Mucosa of descending colon (tissue), 3 donors: ENCODE measurements at regions not wholly inside any gene's neighbourhood (a gene's known extent, or its start where the extent isn't known, plus 50 kb on each side); places are given as distances from the start of the nearest gene placed in this dataset.
"Not testable (repeated sequence)": the region's sequence is repeated elsewhere in the genome, so short reads cannot be mapped to it uniquely, and the experiment has no call there.

Experiments
- ATAC-seq: fragments of 200-7000 bp; cut with Tn5 transposase; one replicate; pipeline ENCODE4 v1.9.1; 2020; ENCODE audit warnings: mild to moderate bottlenecking, moderate library complexity
- DNase-seq, 3 donors: peaks; one replicate each; pipeline ENCODE4 v3.0.0-alpha.2; 2020
- H3K36me3 ChIP-seq: fragments of 200-600 bp; one replicate; pipeline ENCODE4 v1.8.0; 2021; ENCODE audit warnings: low read depth, mild to moderate bottlenecking
- H3K4me1 ChIP-seq: fragments of 200-600 bp; one replicate; pipeline ENCODE4 v1.8.0; 2021; ENCODE audit warnings: low read depth, mild to moderate bottlenecking
- H3K4me3 ChIP-seq: fragments of 200-600 bp; one replicate; pipeline ENCODE4 v1.8.0; 2021; ENCODE audit warnings: mild to moderate bottlenecking
- H3K9me3 ChIP-seq: fragments of 200-600 bp; one replicate; pipeline ENCODE4 v1.8.0; 2021; ENCODE audit warnings: mild to moderate bottlenecking
- CTCF ChIP-seq: fragments of 200-600 bp; IDR thresholded peaks from one replicate; pipeline ENCODE4 v1.8.0; 2022; ENCODE audit warnings: antibody characterized with exemption, mild to moderate bottlenecking
- intact Hi-C, 2 donors: fragments of 100-400 bp; cut with DNase I in 1 of 2; cut with micrococcal nuclease in 1 of 2; formaldehyde crosslinking; loops; one replicate each; pipeline versions ENCODE4 v1.11.0 to v1.11.1; 2022; cut with DNase I, micrococcal nuclease
- donor health status: DM: no; HTN: no; CAD: no; lungs with moderate emphysema.
- donor health status: DM: no; HTN: no; CAD: no.
- donor health status: DM: no; HTN: yes; CAD: no.

DNA sequence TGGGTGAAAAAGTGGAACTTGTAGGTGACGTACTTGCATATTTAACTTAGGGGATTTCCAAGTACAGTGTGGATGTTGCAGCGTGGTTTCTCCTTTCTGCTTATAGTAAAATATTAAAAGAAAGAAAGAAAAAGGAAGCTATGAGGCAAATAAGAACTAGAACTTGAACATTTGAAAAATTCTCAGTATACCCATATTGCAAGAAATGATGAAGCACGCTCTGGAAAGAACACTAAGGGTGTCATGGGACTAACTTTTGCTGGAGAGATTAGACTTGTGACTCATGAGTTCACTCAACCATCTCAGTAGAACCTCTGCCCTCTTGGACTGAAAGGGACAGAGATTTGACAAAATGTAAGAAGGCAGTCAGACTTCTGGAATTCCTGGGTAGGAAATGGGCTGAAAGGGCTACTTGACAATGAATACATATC lies 704.5 kb upstream of the ADGRL4 start:
- no peak for TF ChIP-seq CTCF
- DNase-seq (no peak), ATAC-seq (no peak)
- H3K36me3 ChIP-seq = no peaks in the 10 kb centered on the region
- intact Hi-C loops = no loop called here
- H3K4me1 ChIP-seq = no peaks in the 10 kb centered on the region
- H3K9me3 ChIP-seq = no peaks in the 10 kb centered on the region
- no peak overlapping the region for H3K4me3 ChIP-seq

DNA sequence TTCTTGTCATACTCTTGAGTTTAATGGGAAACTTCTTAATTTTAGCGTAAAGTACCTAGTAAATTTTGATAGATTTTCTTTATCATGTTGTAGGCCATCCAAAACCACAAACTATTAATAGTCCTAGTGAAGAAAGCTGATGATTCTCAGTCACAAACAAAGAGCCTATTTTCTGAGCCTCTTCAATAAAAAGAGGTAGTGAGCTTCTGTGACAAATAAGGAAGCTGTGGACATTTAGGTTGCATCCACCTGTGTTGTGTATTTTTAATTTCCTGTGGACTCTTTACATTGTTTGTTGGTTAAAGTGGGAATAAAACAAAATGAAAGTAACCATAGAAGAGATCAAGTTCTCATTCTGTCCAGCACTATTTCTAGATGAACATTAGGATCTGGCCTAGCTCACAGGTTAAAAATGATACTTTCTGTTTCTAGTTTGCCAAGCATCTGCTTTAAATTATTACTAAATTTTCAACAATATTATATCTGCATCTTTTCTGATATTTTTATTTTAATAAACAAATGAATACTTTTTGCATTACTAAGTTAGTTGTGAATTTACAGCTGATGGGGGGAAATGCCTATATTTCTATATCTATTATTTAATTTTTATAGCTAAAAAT lies 702.2 kb upstream of the ADGRL4 start:
- DNase-seq (no peak), ATAC-seq (no peak)
- intact Hi-C loops = no loop called here
- Histone ChIP-seq H3K36me3 (no peaks in the 10 kb centered on the region), H3K4me3 (no peak overlapping the region), H3K4me1 (no peaks in the 10 kb centered on the region), H3K9me3 (no peaks in the 10 kb centered on the region)
- no peak for TF ChIP-seq CTCF

DNA sequence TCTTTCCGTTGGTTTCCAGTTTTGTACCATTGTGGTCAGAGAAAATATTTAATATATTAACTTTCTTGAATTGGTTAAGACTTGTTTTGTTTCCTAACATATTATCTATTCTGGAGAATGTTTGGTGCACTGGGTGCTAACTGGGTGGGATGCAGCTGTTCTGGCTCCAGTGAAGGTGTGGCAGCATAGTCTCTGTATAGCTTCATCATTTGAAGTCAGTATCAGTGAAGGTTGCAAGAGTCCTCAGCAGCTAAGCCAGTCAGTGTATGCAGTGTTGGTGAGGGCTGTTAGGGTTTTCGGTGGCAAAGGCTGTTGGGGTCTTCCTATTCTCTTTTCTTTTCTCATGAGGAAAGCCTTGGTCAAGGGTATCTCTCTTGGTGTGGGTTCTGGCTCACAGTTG lies 698.7 kb upstream of the ADGRL4 start:
- H3K36me3 ChIP-seq = no peaks in the 10 kb centered on the region
- no peak overlapping the region for H3K4me3 ChIP-seq
- no peak for TF ChIP-seq CTCF
- intact Hi-C loops = no loop called here
- no peak for DNase-seq
- ATAC-seq = no peak
- H3K9me3 ChIP-seq = no peaks in the 10 kb centered on the region
- no peaks in the 10 kb centered on the region for H3K4me1 ChIP-seq

GRCh38 chr1:79704067-79704466 lies 697.5 kb upstream of the ADGRL4 start:
- ATAC-seq (no peak), DNase-seq (no peak)
- no peaks in the 10 kb centered on the region for H3K36me3 ChIP-seq
- intact Hi-C loops = no loop called here
- no peaks in the 10 kb centered on the region for H3K9me3 ChIP-seq
- no peaks in the 10 kb centered on the region for H3K4me1 ChIP-seq
- no peak for TF ChIP-seq CTCF
- no peak overlapping the region for H3K4me3 ChIP-seq

DNA sequence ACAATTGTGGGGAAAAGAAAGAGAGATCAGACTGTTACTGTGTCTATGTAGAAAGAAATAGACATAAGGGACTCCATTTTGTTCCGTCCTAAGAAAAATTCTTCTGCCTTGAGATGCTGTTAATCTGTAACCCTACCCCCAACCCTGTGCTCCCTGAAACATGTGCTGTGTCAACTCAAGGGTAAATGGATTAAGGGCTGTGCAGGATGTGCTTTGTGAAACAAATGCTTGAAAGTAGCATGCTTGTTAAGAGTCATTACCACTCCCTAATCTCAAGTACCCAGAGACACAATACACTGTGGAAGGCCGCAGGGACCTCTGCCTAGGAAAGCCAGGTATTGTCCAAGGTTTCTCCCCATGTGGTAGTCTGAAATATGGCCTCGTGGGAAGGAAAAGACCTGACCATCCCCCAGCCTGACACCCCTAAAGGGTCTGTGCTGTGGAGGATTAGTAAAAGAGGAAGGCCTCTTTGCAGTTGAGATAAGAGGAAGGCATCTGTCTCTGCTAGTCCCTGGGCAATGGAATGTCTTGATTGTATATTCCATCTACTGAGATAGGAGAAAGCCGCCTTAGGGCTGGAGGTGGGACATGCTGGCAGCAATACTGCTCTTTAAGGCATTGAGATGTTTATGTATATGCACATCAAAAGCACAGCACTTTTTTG lies 695.9 kb upstream of the ADGRL4 start:
- DNase-seq, ATAC-seq, H3K4me1 ChIP-seq, H3K9me3 ChIP-seq, H3K4me3 ChIP-seq, intact Hi-C loops, H3K36me3 ChIP-seq: not testable (repeated sequence)

DNA sequence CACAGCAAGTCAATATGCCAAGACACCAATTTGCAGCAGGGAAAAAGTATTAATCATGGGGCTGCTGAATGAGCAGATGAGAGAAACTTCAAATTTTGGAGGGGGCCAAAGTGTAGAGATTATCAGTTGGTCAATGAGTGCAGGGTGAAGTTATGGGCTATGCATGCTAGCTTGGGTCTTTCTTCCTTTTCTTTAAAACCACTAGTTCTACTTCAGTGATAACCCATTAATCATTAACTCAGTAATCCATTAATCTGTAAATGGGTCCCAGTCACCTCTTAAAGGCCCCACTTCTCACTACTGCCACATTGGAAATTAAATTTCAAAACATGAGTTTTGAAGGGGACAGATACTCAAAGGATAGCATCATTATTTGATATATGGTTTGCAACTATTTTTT lies 688.6 kb upstream of the ADGRL4 start:
- H3K36me3 ChIP-seq = no peaks in the 10 kb centered on the region
- no peaks in the 10 kb centered on the region for H3K4me1 ChIP-seq
- H3K4me3 ChIP-seq = no peak overlapping the region
- ATAC-seq = no peak
- intact Hi-C loops = no loop called here
- no peaks in the 10 kb centered on the region for H3K9me3 ChIP-seq
- no peak for TF ChIP-seq CTCF
- no peak for DNase-seq
